KOPT-K1 (cell line): ENCODE measurements at regions not wholly inside any gene's neighbourhood (a gene's known extent, or its start where the extent isn't known, plus 50 kb on each side); places are given as distances from the start of the nearest gene placed in this dataset.

Source experiments
- H3K27ac ChIP-seq: fragments of 200-600 bp; sonication (generic); 2 replicates; pipeline ENCODE4 v1.5.1; 2016; ENCODE audit warnings: antibody characterized with exemption, mild to moderate bottlenecking, low read depth, low read length; ENCODE audit not compliant: poor library complexity, severe bottlenecking
- H3K36me3 ChIP-seq: fragments of 200-600 bp; sonication (generic); 2 replicates; pipeline ENCODE4 v1.5.1; 2017; ENCODE audit warnings: antibody characterized with exemption, mild to moderate bottlenecking, low read length, moderate library complexity; ENCODE audit not compliant: insufficient read depth
- H3K9me3 ChIP-seq: fragments of 200-600 bp; sonication (generic); 2 replicates; pipeline ENCODE4 v1.5.1; 2017; ENCODE audit warnings: antibody characterized with exemption, low read length, mild to moderate bottlenecking; ENCODE audit not compliant: insufficient read depth, poor library complexity, severe bottlenecking

DNA sequence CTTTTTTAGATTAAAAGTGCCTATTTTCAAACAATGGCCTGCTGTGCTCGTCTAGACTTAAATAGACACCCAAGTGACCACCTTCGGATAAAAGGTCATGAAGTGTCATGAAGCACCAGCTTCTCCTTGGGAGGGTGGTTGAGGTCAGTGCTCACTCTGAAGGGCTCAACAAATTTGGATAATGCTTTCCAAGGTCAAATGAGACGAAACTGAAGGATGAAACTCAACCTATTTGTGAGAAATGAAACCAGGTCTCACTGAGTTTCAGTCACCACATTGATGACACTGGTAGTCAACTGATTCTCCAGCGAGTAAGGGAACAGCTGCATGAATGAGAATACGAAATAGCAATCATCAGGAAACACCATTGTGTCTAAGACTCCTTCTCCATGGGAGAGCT lies 852.6 kb downstream of the NTRK3 start:
- H3K27ac ChIP-seq: no peak overlapping the region
- no peaks in the 10 kb centered on the region for H3K36me3 ChIP-seq
- no peaks in the 10 kb centered on the region for H3K9me3 ChIP-seq

DNA sequence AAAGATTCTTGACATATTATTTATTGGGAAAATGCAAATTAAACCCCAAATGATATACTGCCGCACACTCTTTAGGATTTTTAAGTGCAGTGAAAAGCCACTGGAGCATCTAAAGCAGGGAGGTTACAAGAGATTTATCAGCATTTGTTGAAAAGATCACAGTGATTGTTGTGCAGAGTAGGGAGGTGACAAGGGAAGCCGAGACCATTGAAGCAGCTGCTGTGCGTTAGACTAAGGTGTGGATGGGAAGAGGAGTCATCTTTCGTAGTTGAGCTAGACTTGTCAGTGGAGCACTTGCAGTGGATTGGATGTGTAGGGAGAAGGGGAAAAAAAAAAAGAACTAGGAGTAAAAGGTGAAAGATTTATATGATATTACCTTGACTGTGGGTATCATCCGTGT lies 854.6 kb downstream of the NTRK3 start:
- Histone ChIP-seq H3K9me3 (no peaks in the 10 kb centered on the region), H3K36me3 (no peaks in the 10 kb centered on the region), H3K27ac (no peak overlapping the region)

- Histone ChIP-seq H3K9me3 (peaks cover 14% of the 10 kb centered on the region), H3K36me3 (no peaks in the 10 kb centered on the region), H3K27ac (no peak overlapping the region)
Observed at GRCh38 chr15:87394676-87395075, 861.9 kb downstream of the NTRK3 start.

DNA sequence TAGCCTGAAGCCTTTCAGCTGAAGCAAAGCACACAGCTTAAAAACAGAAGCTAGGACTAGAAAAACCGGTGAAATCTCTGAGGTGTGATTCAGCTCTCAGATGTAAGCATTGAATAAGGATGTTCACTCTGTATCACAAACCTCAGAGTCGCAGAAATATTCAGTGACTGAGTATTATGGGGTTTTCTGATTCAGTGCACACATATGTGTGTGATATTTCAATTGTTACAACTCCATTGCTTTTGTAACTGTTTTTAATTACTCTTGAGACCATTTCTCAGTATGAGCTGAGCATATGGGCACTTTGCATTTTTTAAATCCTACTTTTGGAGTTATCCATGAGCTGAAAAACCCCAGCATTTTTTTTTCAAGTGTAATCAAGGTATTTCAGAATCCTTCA lies 868.8 kb downstream of the NTRK3 start:
- Histone ChIP-seq H3K9me3 (no peaks in the 10 kb centered on the region), H3K27ac (no peak overlapping the region)

DNA sequence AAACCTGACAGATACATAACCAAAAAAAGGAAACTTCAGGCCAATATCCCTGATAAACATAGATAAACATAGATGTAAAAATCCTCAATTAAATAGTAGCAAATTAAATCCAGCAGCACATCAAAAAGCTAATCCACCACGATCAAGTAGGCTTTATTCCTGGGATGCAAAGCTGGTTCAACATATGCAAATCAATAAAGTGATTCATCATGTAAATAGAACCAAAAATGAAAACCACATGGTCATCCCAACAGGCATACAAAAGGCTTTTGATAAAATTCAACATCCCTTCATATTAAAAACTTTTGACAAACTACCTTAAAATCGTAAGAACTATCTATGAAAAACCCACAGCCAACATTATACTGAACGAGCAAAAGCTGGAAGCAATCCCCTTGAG lies 882.2 kb downstream of the NTRK3 start:
- H3K9me3 ChIP-seq: no peaks in the 10 kb centered on the region
- no peak overlapping the region for H3K27ac ChIP-seq
- H3K36me3 ChIP-seq: no peaks in the 10 kb centered on the region

More for the DNA sequence above, 868.8 kb downstream of the NTRK3 start:
- H3K36me3 ChIP-seq: no peaks in the 10 kb centered on the region

GRCh38 chr15:87369269-87369668 lies 887.3 kb downstream of the NTRK3 start:
- no peaks in the 10 kb centered on the region for H3K36me3 ChIP-seq
- no peak overlapping the region for H3K27ac ChIP-seq
- H3K9me3 ChIP-seq: no peaks in the 10 kb centered on the region

GRCh38 chr15:87368511-87368910 lies 888.0 kb downstream of the NTRK3 start:
- Histone ChIP-seq H3K27ac (no peak overlapping the region), H3K36me3 (no peaks in the 10 kb centered on the region), H3K9me3 (no peaks in the 10 kb centered on the region)

DNA sequence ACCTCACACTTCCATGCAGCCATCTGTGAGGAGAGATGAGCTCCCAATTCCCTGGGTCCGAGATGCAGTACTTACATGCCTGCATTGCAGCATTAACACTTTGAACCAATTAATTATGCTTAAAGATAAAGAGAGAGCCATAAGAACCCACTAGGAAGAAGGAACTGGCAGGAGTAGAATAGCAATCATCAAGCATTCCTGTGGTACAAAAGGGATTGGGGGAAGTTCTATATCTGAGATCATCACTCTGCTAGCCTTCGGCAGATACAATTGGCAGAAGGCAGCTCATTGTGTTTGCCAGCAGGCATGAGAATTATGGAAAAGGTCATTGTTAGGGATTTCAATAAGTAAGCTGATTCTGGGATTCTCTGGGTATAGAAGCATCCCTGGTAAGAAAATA lies 891.4 kb downstream of the NTRK3 start:
- Histone ChIP-seq H3K9me3 (no peaks in the 10 kb centered on the region), H3K36me3 (no peaks in the 10 kb centered on the region), H3K27ac (no peak overlapping the region)

GRCh38 chr15:87362531-87362930 lies 894.0 kb downstream of the NTRK3 start:
- no peaks in the 10 kb centered on the region for H3K36me3 ChIP-seq
- no peaks in the 10 kb centered on the region for H3K9me3 ChIP-seq
- no peak overlapping the region for H3K27ac ChIP-seq

- Histone ChIP-seq H3K27ac (no peak overlapping the region), H3K36me3 (no peaks in the 10 kb centered on the region), H3K9me3 (no peaks in the 10 kb centered on the region)
Observed at GRCh38 chr15:87357637-87358313, 898.8 kb downstream of the NTRK3 start.

DNA sequence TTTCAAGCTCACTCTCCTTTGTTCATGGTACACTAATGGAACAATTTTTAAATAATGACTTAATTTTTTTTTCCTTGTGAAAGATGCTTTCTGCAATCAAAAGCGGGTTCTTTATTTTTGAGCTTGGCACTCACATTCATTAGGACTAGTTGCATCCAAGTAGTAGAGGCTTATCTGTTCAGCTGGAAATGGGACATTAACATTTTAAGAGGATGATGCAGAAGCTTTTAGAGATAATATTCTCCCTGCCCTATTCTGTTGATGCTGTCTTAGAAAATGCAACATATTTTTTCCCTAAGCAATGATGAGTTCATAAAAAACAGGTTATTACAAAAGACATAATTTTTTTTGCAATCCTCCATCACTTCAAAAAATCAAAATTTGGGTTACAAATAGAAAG lies 900.6 kb downstream of the NTRK3 start:
- Histone ChIP-seq H3K36me3 (no peaks in the 10 kb centered on the region), H3K27ac (no peak overlapping the region), H3K9me3 (no peaks in the 10 kb centered on the region)

DNA sequence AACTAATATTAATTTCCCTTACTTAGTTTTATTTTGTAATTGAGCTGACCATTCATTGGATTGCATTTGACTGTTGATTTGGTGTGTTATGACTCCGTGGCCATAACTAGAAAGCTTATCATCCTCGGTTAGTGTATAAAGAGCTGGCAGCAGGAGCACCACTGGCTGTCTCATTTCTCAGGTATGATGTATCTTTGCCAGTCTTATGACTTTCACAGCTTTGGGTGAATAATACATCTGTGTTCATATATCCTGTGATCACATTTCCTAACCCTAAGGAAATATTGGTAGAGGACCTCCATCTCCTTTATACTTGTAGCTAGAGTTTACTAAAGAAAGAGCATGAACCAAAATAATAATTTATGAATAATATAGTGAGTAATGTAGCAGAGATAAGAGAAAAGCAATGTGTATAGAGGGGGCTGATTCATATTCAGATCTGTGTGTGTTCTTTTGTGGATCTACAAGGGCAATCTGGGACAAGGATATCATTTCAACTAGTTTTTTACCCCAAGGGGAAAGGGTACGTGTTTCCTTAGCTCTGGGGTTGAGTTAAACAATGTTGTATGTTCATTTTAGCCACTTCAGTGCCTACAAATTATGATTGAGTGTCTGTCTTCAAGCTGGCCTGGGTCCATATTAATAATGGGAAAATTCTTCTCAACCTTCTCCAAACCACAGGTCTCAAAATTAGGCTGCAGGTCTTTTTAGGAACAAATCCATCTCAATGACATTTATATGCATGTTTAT lies 901.7 kb downstream of the NTRK3 start:
- Histone ChIP-seq H3K36me3 (no peaks in the 10 kb centered on the region), H3K9me3 (no peaks in the 10 kb centered on the region), H3K27ac (no peak overlapping the region)

GRCh38 chr15:87349181-87349580 lies 907.4 kb downstream of the NTRK3 start:
- no peaks in the 10 kb centered on the region for H3K9me3 ChIP-seq
- no peaks in the 10 kb centered on the region for H3K36me3 ChIP-seq
- H3K27ac ChIP-seq: no peak overlapping the region

DNA sequence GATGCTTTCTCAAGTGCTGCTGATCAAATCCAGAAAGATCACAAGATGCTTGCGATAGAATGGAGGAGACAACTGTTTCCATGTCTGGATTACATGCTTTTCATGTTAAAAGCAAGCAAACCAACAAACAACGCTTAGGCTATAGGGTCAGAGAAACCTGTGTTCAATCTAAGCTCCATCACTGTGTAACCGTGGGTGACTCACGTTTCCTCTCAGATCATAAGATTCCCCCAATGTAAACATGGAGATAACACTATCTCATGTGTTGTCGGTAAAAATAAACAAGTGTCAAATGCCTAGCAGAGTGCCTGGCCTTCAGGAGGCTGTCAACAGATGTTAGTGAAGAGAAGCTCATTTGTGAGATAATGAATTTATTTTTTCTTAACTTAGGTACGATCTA lies 907.8 kb downstream of the NTRK3 start:
- Histone ChIP-seq H3K9me3 (no peaks in the 10 kb centered on the region), H3K36me3 (no peaks in the 10 kb centered on the region), H3K27ac (no peak overlapping the region)

DNA sequence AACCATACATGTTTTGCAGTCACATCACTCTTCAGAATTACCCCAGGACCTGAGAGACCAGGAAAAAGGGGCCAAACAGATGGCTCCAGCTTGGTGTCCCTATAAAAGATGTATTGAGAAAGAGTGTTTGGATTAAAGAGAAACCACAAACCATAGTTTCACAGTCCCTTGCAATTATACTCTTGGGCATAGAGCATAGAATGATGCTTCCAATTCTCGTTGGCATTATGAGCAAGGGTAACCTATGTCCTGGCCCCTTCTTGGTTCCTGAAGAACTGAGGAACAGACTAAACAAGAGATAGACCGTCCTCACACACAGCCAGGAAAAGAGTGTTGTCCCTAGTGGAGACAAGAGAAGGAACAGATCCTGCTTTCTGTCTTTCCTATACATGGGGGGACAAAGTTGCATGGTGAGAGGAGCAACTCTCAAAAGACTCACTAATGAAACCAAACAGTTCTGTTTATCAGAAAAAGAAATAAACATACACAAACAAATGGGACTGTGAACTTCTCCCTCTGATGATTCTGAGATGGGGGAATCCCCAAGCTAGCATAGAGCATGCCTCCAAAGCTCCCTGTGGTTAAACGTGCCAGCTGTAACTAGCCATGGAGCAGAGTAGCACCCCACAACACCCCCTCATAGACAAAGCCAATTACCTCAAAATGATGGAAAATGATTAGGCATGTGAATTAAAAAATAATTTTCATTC lies 908.6 kb downstream of the NTRK3 start:
- Histone ChIP-seq H3K9me3 (no peaks in the 10 kb centered on the region), H3K36me3 (no peaks in the 10 kb centered on the region), H3K27ac (no peak overlapping the region)
